ENCODE measurements at regions not wholly inside any gene's neighbourhood (a gene's known extent, or its start where the extent isn't known, plus 50 kb on each side); places are given as distances from the start of the nearest gene placed in this dataset.

GRCh38 chrX:15953801-15954200, 99.2 kb upstream of the AP1S2 start:
- peaks cover 19% of the 10 kb centered on the region for H3K4me1 ChIP-seq (ENCODE audit: control insufficient read depth, extremely low read depth, insufficient read depth, low read length)
- no peak overlapping the region for H2AFZ ChIP-seq (ENCODE audit: control insufficient read depth, low read length)
- no peak for FAIRE-seq

GRCh38 chrX:15952212-15952611, 97.6 kb upstream of the AP1S2 start:
- no peak for FAIRE-seq
- dilution Hi-C loops (cut with MboI; ENCODE audit: extremely low pct_ligation_motif_present, low sequenced_read_pairs): no loop called here
- no peak for TF ChIP-seq EZH2 (IDR thresholded peaks at IDR 0.05; ENCODE audit: low read length)
- no peak for TF ChIP-seq CTCF (optimal IDR thresholded peaks at IDR 0.05 in 1 of 3, IDR thresholded peaks at IDR 0.05 in 1 of 3, conservative IDR thresholded peaks at IDR 0.05 in 1 of 3; ENCODE audit: extremely low read depth in 1 of 3, insufficient read depth in 2 of 3, low read length in 3 of 3)

More at GRCh38 chrX:15953801-15954200, 99.2 kb upstream of the AP1S2 start:
- Histone ChIP-seq H4K20me1 (ENCODE audit: control insufficient read depth, extremely low read depth, insufficient read depth, low read length) (no peaks in the 10 kb centered on the region), H3K27ac (ENCODE audit: control insufficient read depth, insufficient read depth, low read length) (no peak overlapping the region), H3K9me3 (ENCODE audit: control insufficient read depth, low read depth, low read length) (no peaks in the 10 kb centered on the region), H3K9me1 (ENCODE audit: control insufficient read depth, extremely low read depth, insufficient read depth, low read length) (no peaks in the 10 kb centered on the region), H3K4me3 (ENCODE audit: control insufficient read depth in 2 of 3, extremely low read depth in 1 of 3, insufficient read depth in 2 of 3, low read depth in 1 of 3, low read length in 3 of 3) (no peak overlapping the region), H3K4me2 (ENCODE audit: control insufficient read depth, extremely low read depth, insufficient read depth, low read depth, low read length) (no peak overlapping the region), H3K9ac (ENCODE audit: control insufficient read depth, extremely low read depth, insufficient read depth, low read length) (no peak overlapping the region), H3K36me3 (ENCODE audit: control insufficient read depth in 2 of 2, extremely low read depth in 1 of 2, insufficient read depth in 2 of 2, low read length in 2 of 2) (no peaks in the 10 kb centered on the region), H3K79me2 (ENCODE audit: control insufficient read depth, insufficient read depth, low read length) (no peaks in the 10 kb centered on the region), H3K27me3 (ENCODE audit: control insufficient read depth, extremely low read depth, insufficient read depth, low read length) (no peaks in the 10 kb centered on the region)
- dilution Hi-C loops (cut with MboI; ENCODE audit: extremely low pct_ligation_motif_present, low sequenced_read_pairs): no loop called here
- TF ChIP-seq EZH2 (IDR thresholded peaks at IDR 0.05; ENCODE audit: low read length) (no peak), CTCF (optimal IDR thresholded peaks at IDR 0.05 in 1 of 3, IDR thresholded peaks at IDR 0.05 in 1 of 3, conservative IDR thresholded peaks at IDR 0.05 in 1 of 3; ENCODE audit: extremely low read depth in 1 of 3, insufficient read depth in 2 of 3, low read length in 3 of 3) (no peak)
- no peak for DNase-seq (ENCODE audit: low read depth, low spot score)

More at GRCh38 chrX:15952212-15952611, 97.6 kb upstream of the AP1S2 start:
- Histone ChIP-seq H2AFZ (ENCODE audit: control insufficient read depth, low read length) (no peak overlapping the region), H3K4me2 (ENCODE audit: control insufficient read depth, extremely low read depth, insufficient read depth, low read depth, low read length) (no peak overlapping the region), H3K9me3 (ENCODE audit: control insufficient read depth, low read depth, low read length) (no peaks in the 10 kb centered on the region), H3K4me3 (ENCODE audit: control insufficient read depth in 2 of 3, extremely low read depth in 1 of 3, insufficient read depth in 2 of 3, low read depth in 1 of 3, low read length in 3 of 3) (no peak overlapping the region), H3K36me3 (ENCODE audit: control insufficient read depth in 2 of 2, extremely low read depth in 1 of 2, insufficient read depth in 2 of 2, low read length in 2 of 2) (no peaks in the 10 kb centered on the region), H3K9me1 (ENCODE audit: control insufficient read depth, extremely low read depth, insufficient read depth, low read length) (no peaks in the 10 kb centered on the region), H4K20me1 (ENCODE audit: control insufficient read depth, extremely low read depth, insufficient read depth, low read length) (no peaks in the 10 kb centered on the region), H3K27me3 (ENCODE audit: control insufficient read depth, extremely low read depth, insufficient read depth, low read length) (no peaks in the 10 kb centered on the region), H3K79me2 (ENCODE audit: control insufficient read depth, insufficient read depth, low read length) (no peaks in the 10 kb centered on the region), H3K27ac (ENCODE audit: control insufficient read depth, insufficient read depth, low read length) (no peak overlapping the region), H3K9ac (ENCODE audit: control insufficient read depth, extremely low read depth, insufficient read depth, low read length) (no peak overlapping the region), H3K4me1 (ENCODE audit: control insufficient read depth, extremely low read depth, insufficient read depth, low read length) (peaks cover 33% of the 10 kb centered on the region)
- no peak for DNase-seq (ENCODE audit: low read depth, low spot score)

All from keratinocyte (primary cell).